Effector CD8-positive, alpha-beta T cell (primary cell): ENCODE measurements at regions not wholly inside any gene's neighbourhood (a gene's known extent, or its start where the extent isn't known, plus 50 kb on each side); places are given as distances from the start of the nearest gene placed in this dataset.

Experiments
- DNase-seq: peaks from one replicate; lab custom pipeline; 2025; lab: John Stamatoyannopoulos, UW

DNA sequence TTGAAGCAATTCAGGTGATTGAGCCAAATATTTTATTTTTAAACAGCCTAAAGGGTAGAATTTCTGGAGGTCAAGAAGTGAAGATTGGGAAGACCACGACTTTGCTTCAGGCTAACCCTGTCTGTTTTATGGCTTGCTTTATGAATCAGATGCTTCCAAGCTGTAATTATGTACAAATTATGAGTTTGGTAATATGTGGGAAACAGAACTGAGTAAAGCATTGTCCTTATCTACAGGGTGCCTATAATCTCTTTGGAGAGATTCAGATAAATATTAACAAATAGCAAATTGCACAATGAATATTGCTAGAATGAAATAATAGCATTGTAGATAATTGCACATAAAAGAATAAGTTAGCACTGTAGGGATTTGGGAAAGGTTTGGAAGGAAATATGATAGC, 539.4 kb upstream of the CDH2 start:
- no peak for DNase-seq

GRCh38 chr18:28715206-28715605, 538.3 kb upstream of the CDH2 start:
- DNase-seq = no peak

DNA sequence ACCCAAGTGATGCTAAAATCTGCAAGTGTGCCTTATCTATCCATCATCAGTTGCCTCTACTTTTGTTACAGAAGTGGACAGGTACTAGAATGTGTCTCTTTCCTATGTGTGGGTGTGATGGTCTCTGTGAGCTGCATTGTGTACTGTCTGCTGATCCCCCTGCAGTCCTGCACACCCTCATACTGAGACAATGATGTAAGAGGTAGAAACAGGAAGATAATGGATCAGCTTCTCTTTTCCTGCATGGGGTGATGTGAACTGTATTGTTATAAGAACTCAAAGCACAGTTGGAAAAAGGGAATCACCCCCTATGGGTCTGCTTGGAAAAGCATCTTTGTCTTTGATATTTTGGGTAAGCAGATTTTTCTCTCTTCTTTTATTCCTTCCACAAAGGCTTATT, 537.6 kb upstream of the CDH2 start:
- no peak for DNase-seq

DNA sequence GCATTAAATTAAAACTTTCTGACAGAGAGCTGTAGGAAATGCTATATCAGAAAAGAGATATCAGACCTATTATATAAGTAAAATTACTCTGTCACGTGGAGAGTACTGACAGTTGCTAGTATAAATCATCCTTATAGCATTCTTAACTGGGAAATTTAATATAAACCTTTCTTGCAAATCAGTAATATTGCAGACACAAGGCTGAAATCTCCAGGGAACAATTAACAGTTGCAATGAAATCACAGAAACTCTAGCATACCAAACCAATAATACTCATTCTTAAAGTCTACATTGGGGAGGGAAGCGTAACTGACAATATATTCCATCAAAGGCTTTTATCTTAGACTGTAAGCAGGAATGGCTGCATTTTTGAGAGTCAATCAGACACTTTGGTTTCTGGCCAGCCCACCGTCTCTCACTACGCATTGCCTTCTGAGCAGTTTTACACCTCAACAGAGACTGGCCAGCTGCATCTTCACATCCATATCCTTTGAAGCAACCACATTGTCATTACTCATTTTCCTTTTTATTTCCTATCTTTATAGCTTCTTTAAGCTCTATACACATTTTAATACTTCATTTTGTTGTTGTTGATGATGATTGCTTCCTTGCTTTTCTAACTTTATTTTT, 536.0 kb upstream of the CDH2 start:
- no peak for DNase-seq

DNA sequence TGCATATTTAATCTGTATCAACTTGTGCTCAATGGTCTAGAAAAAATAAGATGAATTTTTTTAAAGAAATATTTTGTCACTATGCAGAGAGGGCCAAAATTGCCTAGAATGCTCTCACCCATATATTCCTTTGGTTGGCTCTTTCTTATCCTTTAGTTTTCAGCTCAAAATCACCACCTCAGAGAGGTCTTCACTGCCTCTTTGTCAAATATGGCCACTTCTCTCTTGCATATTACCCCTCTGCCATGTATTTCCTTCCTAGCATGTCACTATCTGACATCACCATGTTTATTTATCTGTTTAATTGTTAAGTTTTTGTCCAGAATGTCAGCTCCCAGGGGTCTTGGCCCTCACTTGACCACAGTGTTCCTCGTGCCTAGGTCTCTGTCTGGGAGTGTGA, 535.2 kb upstream of the CDH2 start:
- DNase-seq = no peak

GRCh38 chr18:28711096-28711495, 534.2 kb upstream of the CDH2 start:
- DNase-seq = no peak

DNA sequence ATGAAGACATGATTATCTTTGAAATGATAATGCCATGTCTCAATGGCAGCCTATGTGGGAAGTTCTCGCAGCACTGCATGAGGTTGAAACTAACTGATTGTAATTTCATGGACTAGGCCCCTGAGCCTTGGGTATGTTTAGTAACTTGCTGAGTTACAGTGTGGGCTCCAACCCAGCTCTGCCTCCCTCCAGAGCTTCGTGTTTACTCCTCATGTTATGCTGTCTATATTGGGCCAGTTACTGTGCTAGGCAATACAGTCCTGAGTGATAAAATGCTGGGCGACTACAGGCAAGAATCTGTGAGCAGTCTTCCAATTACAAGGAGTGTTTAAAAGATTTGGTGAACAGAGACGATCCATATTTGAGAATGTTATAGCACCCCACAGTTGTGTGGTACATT, 530.1 kb upstream of the CDH2 start:
- DNase-seq = no peak

DNA sequence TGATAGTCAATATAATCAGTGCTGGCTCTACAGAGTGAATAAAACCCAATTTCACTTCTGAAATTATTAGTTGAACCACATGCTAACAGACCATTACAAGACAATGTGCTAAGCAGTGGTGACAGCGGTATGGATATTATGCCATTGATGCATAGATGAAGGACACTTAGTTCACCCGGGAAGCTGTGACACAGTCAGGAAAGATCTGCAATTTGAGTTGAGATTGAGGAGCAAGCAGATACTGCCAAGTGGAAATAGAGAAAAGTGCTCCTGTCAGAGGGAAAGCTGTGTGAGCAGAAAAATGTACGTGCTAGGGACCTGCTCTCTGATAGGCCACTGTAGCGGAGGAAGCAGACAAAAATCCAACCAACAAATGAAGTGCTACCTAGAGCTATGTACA, 529.5 kb upstream of the CDH2 start:
- DNase-seq = no peak

- no peak for DNase-seq
Observed at GRCh38 chr18:28705482-28705881, 528.6 kb upstream of the CDH2 start.

DNA sequence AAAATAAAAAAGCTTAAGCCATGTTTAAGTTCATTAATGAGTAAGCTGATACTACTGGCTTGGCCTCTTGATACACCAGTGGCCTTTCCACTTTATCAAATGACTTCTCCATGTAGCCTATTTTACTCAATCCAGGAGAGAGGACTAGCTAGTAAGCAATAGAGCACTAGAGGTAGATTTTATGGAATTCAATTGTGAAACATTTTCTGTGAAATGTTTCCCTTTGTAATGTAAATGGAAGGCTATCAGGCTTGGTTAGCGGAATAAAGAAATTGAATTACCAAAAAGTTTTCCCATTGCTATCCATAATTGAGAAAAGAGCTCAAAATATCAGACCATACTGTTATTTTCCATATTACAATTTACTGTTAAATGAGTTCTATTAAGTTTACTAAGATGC, 515.4 kb upstream of the CDH2 start:
- DNase-seq = no peak

DNA sequence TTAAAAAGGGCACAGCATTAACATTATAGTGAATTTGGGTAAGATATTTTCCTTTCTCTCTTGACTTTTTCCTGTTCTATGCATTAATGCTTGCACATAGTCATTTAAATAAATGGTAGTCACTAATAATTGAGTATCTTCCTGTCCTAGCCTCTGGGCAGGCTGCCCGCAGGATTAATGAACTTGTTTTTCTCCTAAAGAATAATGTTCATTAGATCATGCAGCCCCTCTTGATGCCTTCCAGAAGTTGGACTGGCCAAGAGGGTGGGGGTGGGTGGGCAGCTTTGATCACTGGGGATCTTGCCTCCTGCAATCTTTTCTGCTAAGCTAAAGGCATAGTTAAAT, 514.5 kb upstream of the CDH2 start:
- no peak for DNase-seq

GRCh38 chr18:28690836-28691495, 514.0 kb upstream of the CDH2 start:
- DNase-seq = no peak

- DNase-seq = no peak
Observed at GRCh38 chr18:28690100-28690499, 513.2 kb upstream of the CDH2 start.

DNA sequence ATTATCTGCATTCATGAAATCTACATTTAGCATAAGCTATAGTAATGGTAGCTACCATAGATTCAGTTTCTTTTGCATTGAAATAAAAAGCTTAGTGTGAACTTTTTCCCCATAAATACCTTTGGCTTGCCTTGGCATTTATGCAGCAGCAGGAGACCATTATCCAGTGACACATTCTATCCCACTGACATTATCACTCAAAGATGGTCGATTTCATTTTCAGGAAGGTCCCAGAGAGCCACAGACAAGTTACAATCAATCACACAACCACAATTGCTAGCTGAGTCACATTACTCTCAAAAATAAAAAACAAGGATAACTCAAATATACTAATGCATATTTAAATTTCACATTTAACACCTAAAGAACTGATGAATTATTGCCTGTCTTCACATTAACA, 512.7 kb upstream of the CDH2 start:
- no peak for DNase-seq

DNA sequence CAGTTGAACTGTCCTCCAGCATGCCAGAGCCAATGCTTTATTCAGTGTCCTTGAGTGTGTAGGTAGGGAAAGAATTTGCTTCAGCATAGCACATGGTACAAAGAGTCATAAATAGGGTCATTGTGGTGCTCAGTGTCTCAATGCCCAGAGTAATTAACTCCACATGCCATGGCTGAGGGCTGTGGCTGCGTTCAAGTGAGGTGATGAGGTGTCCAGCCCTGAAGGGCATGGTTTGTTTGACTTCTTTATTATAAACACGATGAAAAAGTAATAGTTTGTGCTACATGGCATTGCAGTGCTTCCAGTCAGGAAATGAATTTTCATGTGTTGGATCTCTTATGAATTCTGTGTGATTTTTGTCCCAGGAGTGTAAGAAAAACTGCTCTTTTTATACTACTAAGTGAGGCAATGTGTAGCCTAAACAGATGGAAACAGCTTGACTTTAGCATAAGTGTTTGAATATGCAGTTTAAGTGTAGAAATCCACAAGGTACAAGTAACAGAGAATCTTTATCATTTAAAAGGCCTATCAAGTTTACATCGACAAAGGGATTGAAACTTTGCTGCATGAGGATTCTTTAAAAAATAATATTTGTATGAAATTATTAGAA, 507.9 kb upstream of the CDH2 start:
- DNase-seq = no peak

DNA sequence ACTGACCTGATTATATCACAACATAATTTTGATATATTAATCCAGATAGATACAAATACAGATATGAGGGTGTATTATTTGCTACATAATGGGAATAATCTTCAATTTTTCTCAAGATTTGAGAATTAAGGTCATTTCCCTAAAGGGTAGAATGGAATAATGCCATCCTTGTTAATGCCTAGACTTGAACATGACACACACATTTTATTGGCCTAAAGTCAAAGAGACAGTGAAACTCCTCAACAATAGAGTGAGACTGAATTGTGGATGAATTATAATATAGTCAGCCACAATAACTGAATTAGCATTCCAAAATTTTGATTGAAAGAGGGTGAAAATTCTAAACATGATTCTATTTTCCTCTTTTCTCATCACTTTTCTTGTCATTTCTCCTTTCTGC, 506.0 kb upstream of the CDH2 start:
- DNase-seq = no peak

DNA sequence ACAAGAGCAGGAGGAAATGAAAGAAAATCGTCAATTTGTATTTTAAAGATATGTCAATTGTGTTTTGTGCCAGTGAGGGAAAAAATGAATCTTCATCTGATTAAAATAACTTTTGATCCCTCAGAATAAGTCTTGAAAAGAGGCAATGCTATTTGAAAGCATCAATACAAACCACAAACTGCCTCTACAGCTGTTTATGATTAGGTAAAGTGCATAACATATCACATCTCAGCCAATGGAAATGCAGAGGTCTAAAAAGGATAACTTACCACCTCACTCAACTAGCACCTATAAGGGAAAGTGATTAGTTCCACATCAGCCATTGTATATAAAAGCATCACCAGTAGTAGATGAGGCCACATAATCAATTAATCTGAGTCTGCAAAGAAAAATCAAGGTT, 492.2 kb upstream of the CDH2 start:
- DNase-seq = no peak

DNA sequence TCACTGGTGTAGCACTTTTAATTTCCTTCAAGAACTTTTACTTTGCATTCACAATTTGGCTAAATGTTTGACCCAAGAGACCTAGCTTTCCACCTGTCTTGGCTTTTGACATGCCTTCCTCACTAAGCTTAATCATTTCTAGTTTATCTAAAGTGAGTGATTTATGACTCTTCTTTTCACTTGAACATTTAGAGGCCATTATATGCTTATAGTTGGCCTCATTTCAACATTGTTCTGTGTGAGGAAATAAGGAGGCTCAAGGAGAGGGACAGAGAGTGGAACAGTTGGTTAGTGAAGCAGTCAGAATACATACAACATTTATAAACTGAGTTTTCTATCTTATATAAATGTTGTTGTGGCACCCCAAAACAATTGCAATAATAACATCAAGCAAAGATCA, 489.3 kb upstream of the CDH2 start:
- no peak for DNase-seq

- DNase-seq = no peak
Observed at GRCh38 chr18:28657961-28658360, 481.0 kb upstream of the CDH2 start.

DNA sequence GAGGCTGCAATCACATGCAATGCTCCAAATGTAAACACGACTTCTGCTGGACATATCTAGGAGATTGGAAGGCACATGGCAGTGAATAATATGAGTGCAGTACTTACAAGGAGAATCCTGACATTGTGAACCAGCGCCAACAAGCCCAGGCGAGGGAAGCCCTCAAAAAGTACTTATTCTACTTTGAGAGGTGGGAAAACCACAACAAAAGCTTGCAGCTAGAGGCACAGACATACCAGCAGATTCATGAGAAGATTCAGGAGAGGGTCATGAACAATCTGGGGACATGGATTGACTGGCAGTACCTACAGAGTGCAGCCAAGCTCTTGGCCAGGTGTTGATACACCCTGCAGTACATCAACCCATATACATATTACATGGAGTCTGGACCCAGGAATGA, 475.7 kb upstream of the CDH2 start:
- no peak for DNase-seq

DNA sequence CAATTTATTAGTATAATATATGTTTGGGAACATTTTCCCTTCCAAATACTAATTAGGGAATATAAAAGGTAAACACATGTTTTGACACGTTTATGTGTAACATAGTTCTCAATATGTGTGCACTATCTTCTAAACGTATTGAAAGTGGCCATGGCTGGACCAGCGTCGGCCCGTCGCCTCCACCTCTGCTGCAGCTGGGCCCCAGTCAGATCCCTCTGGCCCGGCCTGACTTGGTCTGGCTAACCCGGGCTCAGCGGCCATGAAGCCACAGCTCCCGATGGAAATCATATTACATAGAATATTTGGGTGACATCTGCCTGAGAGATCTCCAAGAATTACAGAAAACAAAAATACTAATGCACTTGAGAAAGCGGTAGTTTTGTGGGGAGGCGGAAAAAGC, 474.4 kb upstream of the CDH2 start:
- DNase-seq = no peak

DNA sequence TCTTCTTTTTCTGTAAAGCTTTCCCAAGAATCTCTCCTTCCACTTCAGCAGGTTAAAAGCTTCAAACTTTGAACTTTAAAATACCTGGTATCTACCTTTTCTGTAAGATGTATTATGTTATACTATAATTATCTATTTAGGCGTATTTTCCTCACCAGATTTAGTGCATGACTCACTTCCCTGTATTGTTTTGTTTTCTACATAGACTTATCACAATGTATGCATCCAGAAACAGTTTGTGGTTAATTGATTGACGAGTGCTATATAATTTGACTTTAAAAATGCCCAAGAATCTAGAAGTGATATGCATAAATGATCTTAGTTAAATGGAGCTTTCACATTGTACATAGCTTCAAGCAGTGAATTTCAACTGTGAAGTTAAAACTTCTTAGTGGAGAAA, 473.9 kb upstream of the CDH2 start:
- no peak for DNase-seq

DNA sequence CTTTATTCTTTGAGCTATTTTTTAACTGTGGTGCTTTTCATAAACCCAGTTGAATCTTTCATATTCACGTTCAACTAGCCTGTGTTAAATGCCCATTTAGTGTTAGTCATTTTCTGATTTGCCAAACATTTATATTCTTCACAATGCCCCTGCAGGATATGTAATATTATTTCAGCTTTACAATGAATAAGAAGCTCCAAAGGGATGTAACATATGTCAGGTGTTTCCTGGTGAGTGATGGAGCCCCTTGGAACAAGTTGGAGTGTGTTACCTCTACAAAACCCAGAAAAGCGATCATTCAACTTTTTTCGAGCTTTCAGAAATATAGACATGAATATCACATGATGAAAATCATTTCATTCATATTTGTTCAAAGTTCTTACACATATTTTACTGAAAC, 471.0 kb upstream of the CDH2 start:
- DNase-seq = no peak

GRCh38 chr18:28637897-28638296, 461.0 kb upstream of the CDH2 start:
- no peak for DNase-seq
